NOMO-1 treated with dmso at 0.1 percent for 144 hours (cell line): ENCODE measurements at regions not wholly inside any gene's neighbourhood (a gene's known extent, or its start where the extent isn't known, plus 50 kb on each side); places are given as distances from the start of the nearest gene placed in this dataset.
A peak's percentile ranks its signal among the peaks of the same experiment; 100 is the strongest.
"Not testable (repeated sequence)": the region's sequence is repeated elsewhere in the genome, so short reads cannot be mapped to it uniquely, and the experiment has no call there.

Source experiments
- DNase-seq: peaks from one replicate; lab custom pipeline; 2025; ENCODE audit not compliant: unreplicated experiment; lab: John Stamatoyannopoulos, UW

DNA sequence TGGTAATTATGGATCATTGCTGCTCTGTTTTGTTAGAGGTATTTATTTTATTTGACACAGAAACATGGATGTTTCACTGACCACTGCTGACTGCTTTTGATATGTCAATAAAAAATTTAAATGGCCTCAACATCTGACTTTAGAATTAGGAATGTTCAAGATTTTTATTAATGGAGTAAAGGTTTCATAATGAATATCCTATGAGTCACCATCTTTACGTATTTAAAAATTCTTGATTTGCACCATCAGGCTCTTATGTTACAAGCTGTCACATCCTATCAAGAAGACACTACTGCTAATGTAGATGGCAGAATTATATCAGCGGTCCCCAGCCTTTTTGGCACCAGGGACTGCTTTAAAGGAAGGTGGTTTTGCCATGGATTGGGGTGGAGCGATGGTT is 578.7 kb upstream of the NRP1 start:
- DNase-seq, result no peak

GRCh38 chr10:33909476-33909875 is 575.0 kb upstream of the NRP1 start:
- not testable (repeated sequence) for DNase-seq

GRCh38 chr10:33901166-33901565 is 566.7 kb upstream of the NRP1 start:
- DNase-seq, result no peak

GRCh38 chr10:33900596-33900995 is 566.1 kb upstream of the NRP1 start:
- no peak for DNase-seq

DNA sequence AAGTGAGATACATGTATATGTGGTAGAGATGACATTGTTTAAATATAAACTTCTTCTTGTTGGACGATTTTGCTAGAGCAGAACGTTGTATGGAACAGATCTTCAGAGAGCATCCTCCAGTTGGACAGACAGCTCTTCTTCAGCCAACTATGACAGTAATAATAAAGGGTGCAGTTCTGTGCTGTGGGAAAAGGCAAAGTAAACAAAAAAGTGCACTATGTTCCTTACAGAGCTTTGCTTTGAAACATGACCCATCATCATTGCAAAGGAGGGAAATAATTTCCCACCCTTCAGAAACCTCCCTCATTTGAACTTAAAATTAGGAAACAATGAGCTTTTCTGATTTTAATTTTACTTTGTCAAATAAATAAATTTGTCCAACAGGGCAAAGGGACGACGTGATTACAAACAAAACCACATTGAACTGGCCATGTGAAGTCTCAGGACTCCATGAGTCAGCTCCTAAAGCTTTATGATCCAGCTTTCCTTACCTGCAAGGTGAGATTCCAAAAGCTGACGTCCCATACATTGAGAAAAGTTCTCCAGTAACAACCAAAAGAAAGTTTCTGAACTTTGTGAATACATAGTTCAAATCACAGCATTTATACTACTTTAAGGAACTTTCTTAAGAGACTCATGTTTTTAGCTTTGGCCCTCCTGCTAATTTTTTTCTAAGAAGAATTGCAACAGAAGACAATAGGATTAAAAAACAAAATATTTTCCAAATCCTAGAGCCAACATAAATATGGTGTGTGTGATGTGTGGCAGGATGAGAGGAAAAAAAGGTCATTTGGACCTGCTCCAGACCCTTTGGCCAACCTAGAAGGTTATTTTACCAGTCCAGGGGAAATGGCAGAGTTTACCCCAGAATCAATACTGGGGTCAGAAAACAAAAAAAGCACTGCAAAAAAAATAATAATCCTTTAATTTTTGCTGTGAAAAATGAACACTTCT is 565.4 kb upstream of the NRP1 start:
- DNase-seq, result no peak

- DNase-seq, result no peak
Measured at GRCh38 chr10:33897291-33897752, 562.9 kb upstream of the NRP1 start.

- DNase-seq, result no peak
Measured at GRCh38 chr10:33893506-33893905, 559.0 kb upstream of the NRP1 start.

- no peak for DNase-seq
Measured at GRCh38 chr10:33889371-33889770, 554.9 kb upstream of the NRP1 start.

DNA sequence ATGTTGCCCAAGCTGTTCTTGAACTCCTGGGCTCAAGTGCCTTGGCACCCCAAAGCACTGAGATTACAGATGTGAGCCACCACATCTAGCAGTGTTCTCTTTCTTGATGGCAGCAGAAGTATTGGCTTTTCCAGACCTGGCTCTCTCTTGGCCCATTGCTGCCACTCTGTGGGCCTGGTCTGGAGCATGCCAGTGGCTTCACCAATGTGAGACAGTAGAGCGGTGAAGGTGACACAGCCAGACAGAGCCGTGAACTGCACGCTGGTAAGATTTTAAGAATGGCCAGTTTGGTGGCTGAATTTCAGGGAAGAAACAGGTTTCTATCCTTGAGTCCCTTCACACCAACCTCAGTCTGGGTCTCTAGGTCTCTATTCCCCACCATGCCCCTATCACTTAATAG is 552.7 kb upstream of the NRP1 start:
- DNase-seq, result no peak

- no peak for DNase-seq
Measured at GRCh38 chr10:33886299-33886698, 551.8 kb upstream of the NRP1 start.

DNA sequence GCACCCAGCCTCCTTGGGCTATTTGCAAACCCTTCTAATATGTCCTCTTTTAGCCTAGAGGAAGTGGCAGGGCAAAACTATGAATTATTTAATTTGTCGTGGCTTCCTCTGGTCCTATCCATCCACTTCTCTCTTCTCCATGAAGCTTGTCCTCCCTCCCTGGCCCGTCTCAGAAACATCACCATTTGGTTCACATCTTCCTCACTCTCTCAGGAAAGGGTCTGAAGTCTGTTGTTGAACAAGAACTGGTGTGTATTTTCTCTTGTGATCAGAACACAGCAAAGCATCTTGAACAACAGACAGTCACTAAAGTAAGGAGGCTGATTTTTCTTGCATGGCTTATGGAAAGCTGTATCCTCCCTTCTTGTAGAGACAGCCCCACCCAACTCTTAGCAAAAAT is 550.1 kb upstream of the NRP1 start:
- DNase-seq, result no peak

DNA sequence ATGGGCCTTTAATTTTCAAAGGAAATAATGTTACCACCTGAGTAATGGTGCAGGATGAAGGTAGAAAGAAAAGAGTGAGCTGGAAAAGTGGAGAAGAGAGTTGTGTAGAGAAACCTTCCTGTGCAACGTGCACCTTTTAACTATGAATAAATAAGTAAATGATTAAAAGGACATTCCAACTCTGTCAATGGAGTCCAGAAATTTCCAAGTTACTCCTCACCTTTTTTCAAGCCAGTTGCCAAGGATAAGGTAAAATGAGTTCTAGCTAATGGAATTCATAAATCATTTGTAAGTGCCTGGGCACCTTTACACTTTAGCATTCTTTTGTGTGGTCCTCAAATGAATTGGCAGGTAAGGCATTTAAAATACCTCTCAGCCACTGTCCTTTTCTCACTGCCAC is 549.4 kb upstream of the NRP1 start:
- DNase-seq, result no peak

- DNase-seq, result no peak
Measured at GRCh38 chr10:33882996-33883395, 548.5 kb upstream of the NRP1 start.

DNA sequence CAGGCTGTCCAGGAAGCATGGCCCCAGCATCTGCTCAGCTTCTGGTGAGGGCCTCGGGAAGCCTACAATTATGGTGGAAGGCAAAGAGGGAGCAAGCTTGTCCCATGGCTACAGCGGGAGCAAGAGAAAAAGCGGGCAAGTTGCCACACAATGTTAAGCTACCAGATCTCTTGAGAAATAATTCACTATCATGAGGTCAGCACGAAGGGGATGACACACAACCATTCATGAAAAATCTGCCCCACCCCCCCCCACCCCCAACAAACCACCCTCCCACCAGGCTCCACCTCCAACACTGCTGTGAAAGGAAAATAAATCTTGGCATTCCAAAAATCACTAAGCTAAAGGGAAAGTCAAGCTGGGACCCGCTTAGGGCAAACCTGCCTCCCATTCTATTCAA is 545.8 kb upstream of the NRP1 start:
- DNase-seq, result no peak

- DNase-seq, result no peak
Measured at GRCh38 chr10:33878238-33878786, 543.8 kb upstream of the NRP1 start.

GRCh38 chr10:33876584-33877400 is 542.3 kb upstream of the NRP1 start:
- peak; percentile 83 for DNase-seq

DNA sequence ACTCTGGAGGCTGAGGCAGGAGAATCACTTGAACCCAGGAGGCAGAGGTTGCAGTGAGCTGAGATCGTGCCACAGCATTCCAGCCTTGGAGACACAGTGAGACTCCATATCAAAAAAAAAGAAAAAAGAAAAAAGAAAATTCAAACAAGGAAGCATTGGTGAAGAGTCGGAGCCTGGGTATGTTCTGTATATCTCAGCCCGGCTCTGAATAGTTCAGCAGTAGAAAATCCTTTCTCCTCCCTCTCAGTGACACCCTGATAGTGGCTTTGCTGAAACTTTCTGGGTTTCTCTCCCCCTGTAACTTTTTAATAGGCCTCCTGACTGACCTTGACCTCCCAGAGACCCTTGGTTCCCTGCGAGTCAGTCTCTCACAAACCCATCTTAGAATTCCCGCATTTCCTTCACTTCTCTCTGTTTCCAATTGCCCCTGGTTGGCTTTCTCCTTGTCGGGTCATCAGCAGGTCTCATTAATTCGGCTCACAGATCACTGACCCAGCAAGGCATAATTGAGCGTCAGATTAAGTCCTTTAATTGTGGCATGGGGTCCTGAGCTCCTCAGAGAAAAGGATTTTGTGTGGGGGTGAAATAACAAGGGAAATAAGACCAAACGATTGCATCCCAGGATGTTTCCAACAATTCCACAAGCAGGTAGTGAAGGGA is 541.6 kb upstream of the NRP1 start:
- DNase-seq, result no peak

- peak; percentile 54 for DNase-seq
Measured at GRCh38 chr10:33871061-33871956, 536.8 kb upstream of the NRP1 start.

GRCh38 chr10:33869481-33869880 is 535.0 kb upstream of the NRP1 start:
- no peak for DNase-seq

GRCh38 chr10:33869028-33869427 is 534.6 kb upstream of the NRP1 start:
- no peak for DNase-seq
